ENCODE measurements at regions not wholly inside any gene's neighbourhood (a gene's known extent, or its start where the extent isn't known, plus 50 kb on each side); places are given as distances from the start of the nearest gene placed in this dataset.

- TF ChIP-seq, protein P1, sequence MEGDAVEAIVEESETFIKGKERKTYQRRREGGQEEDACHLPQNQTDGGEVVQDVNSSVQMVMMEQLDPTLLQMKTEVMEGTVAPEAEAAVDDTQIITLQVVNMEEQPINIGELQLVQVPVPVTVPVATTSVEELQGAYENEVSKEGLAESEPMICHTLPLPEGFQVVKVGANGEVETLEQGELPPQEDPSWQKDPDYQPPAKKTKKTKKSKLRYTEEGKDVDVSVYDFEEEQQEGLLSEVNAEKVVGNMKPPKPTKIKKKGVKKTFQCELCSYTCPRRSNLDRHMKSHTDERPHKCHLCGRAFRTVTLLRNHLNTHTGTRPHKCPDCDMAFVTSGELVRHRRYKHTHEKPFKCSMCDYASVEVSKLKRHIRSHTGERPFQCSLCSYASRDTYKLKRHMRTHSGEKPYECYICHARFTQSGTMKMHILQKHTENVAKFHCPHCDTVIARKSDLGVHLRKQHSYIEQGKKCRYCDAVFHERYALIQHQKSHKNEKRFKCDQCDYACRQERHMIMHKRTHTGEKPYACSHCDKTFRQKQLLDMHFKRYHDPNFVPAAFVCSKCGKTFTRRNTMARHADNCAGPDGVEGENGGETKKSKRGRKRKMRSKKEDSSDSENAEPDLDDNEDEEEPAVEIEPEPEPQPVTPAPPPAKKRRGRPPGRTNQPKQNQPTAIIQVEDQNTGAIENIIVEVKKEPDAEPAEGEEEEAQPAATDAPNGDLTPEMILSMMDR (IDR thresholded peaks at IDR 0.05; ENCODE audit: low read depth, low read length, poor library complexity, severe bottlenecking) = no peak
- TF ChIP-seq EZH2phosphoT487 (IDR thresholded peaks at IDR 0.05; ENCODE audit: borderline replicate concordance, low read length) = no peak
Observed at GRCh38 chr11:45063669-45064068, 82.8 kb upstream of the PRDM11 start.

Measured in DOHH2 (cell line).